CD14-positive monocyte (primary cell): ENCODE measurements at regions not wholly inside any gene's neighbourhood (a gene's known extent, or its start where the extent isn't known, plus 50 kb on each side); places are given as distances from the start of the nearest gene placed in this dataset.

Source experiments
- DNase-seq, 3 donors: peaks; one replicate each; pipeline ENCODE4 v3.0.0-alpha.2; 2011 to 2022
- H2AFZ ChIP-seq: 2 replicates; pipeline ENCODE4 v1.6.0; 2012; ENCODE audit warnings: mild to moderate bottlenecking, low read depth, low read length, inconsistent platforms; ENCODE audit not compliant: insufficient read depth, poor library complexity, severe bottlenecking
- H3K27ac ChIP-seq, 2 donors: 1 replicate in 1 of 2; 2 replicates in 1 of 2; pipeline ENCODE4 v1.5.1; 2012 to 2013; ENCODE audit warnings: low read length in 2 of 2, control low read depth in 1 of 2, inconsistent platforms in 1 of 2, low read depth in 1 of 2, mild to moderate bottlenecking in 1 of 2
- H3K27me3 ChIP-seq, 2 donors: one replicate each; pipeline versions ENCODE4 v1.6.0 to v1.6.1; 2011 to 2013; ENCODE audit warnings: low read length in 2 of 2; ENCODE audit not compliant: control insufficient read depth in 2 of 2, insufficient read depth in 2 of 2
- H3K36me3 ChIP-seq, 2 donors: replicated peaks in 1 of 2; 1 replicate in 1 of 2; 2 replicates in 1 of 2; pipeline versions ENCODE4 v1.5.1 to v1.6.1; 2012 to 2013; ENCODE audit warnings: low read length in 2 of 2, control low read depth in 1 of 2, inconsistent platforms in 1 of 2, mild to moderate bottlenecking in 1 of 2; ENCODE audit not compliant: insufficient read depth in 2 of 2, control insufficient read depth in 1 of 2
- H3K4me1 ChIP-seq, 2 donors: 1 replicate in 1 of 2; 2 replicates in 1 of 2; pipeline versions ENCODE4 v1.5.1 to v1.6.1; 2012 to 2013; ENCODE audit warnings: low read length in 2 of 2, control low read depth in 1 of 2, inconsistent platforms in 1 of 2, mild to moderate bottlenecking in 1 of 2, moderate library complexity in 1 of 2; ENCODE audit not compliant: insufficient read depth in 2 of 2, control insufficient read depth in 1 of 2
- H3K4me2 ChIP-seq: replicated peaks from 2 replicates; pipeline ENCODE3; 2012; ENCODE audit warnings: low read length, moderate library complexity, mild to moderate bottlenecking; ENCODE audit not compliant: poor library complexity, severe bottlenecking; ENCODE audit errors: extremely low read depth
- H3K4me3 ChIP-seq, 3 experiments: fragments of 200-600 bp in 1 of 3; sonication (generic) in 1 of 3; replicated peaks in 1 of 3; 1 replicate in 2 of 3; 2 replicates in 1 of 3; pipeline ENCODE4 v1.5.1; 2011 to 2013; ENCODE audit warnings: low read length in 3 of 3, mild to moderate bottlenecking in 3 of 3, control low read depth in 2 of 3, low read depth in 2 of 3, inconsistent platforms in 1 of 3, moderate library complexity in 1 of 3
- H3K79me2 ChIP-seq: 2 replicates; pipeline ENCODE4 v1.6.0; 2012; ENCODE audit warnings: mild to moderate bottlenecking, control low read depth, inconsistent platforms, low read length, moderate library complexity; ENCODE audit not compliant: insufficient read depth
- H3K9ac ChIP-seq: 2 replicates; pipeline ENCODE4 v1.6.0; 2017; ENCODE audit warnings: low read length, mild to moderate bottlenecking; ENCODE audit not compliant: insufficient read depth, poor library complexity, severe bottlenecking
- H3K9me3 ChIP-seq, 2 donors: replicated peaks in 1 of 2; 1 replicate in 1 of 2; 2 replicates in 1 of 2; pipeline versions ENCODE4 v1.5.1 to v1.6.1; 2012 to 2013; ENCODE audit warnings: low read length in 2 of 2, control low read depth in 1 of 2; ENCODE audit not compliant: control insufficient read depth in 1 of 2, insufficient read depth in 1 of 2
- H4K20me1 ChIP-seq: 2 replicates; pipeline ENCODE4 v1.6.0; 2012; ENCODE audit warnings: mild to moderate bottlenecking, low read length, control low read depth, moderate library complexity; ENCODE audit not compliant: insufficient read depth
- H3K27ac Mint-ChIP-seq, 7 donors: one replicate each; pipeline ENCODE4 v1.8.0; 2020; ENCODE audit warnings: mild to moderate bottlenecking in 7 of 7, mixed read lengths in 7 of 7, moderate library complexity in 6 of 7, inconsistent platforms in 2 of 7
- H3K27me3 Mint-ChIP-seq, 3 donors: one replicate each; pipeline ENCODE4 v1.8.0; 2021 to 2022; ENCODE audit warnings: low read depth in 3 of 3, mild to moderate bottlenecking in 3 of 3, mixed read lengths in 3 of 3, moderate library complexity in 3 of 3, inconsistent platforms in 1 of 3
- H3K36me3 Mint-ChIP-seq, 2 donors: one replicate each; pipeline ENCODE4 v1.8.0; 2020; ENCODE audit warnings: mixed read lengths in 2 of 2, inconsistent platforms in 1 of 2, mild to moderate bottlenecking in 1 of 2
- H3K4me1 Mint-ChIP-seq: one replicate; pipeline ENCODE4 v1.8.0; 2020; ENCODE audit warnings: mild to moderate bottlenecking, mixed read lengths
- H3K4me3 Mint-ChIP-seq, 2 donors: one replicate each; pipeline ENCODE4 v1.8.0; 2020; ENCODE audit warnings: mild to moderate bottlenecking in 2 of 2, mixed read lengths in 2 of 2, moderate library complexity in 1 of 2
- H3K9me3 Mint-ChIP-seq, 7 donors: one replicate each; pipeline ENCODE4 v1.8.0; 2020 to 2022; ENCODE audit warnings: mixed read lengths in 7 of 7, mild to moderate bottlenecking in 6 of 7, moderate library complexity in 6 of 7, inconsistent platforms in 2 of 7
- CTCF ChIP-seq: fragments of 200-600 bp; IDR thresholded peaks from one replicate; pipeline ENCODE4 v1.8.0; 2022; ENCODE audit warnings: antibody characterized with exemption, mild to moderate bottlenecking
- WGBS: methylation state at CpG from one replicate; pipeline ENCODE4 v1.1.5; 2013; ENCODE audit warnings: missing lambda C conversion rate; ENCODE audit not compliant: insufficient coverage; 5-methylcytosine and 5-hydroxymethylcytosine counted together
- intact Hi-C, 2 donors: fragments of 100-400 bp; cut with micrococcal nuclease; formaldehyde crosslinking; loops; one replicate each; pipeline versions ENCODE4 v1.15.0 to v1.15.1; 2023

DNA sequence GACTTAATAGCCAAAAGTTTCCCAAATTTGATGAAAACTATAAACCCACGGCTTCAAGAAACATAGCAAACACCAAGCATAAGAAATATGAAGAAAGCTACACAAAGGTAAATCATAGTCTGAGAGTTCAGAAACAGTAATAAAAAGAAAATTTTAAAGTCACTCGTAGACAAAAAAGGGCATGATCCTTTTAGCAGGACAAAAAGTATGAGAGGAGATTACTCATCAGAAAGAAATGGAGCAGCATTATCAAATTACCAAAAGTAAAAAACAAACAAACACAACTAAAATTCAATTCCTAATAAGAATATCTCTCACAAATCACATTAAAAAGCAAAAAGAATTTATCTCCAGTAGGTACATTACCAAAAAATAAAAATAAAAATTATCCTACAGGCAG is 279.4 kb upstream of the UBE2E2 start:
- no peaks in the 10 kb centered on the region for H4K20me1 ChIP-seq
- peaks cover 0 to 1% (median 0%) of the 10 kb centered on the region in 3 donors for H3K27me3 Mint-ChIP-seq
- DNase-seq = no peak

DNA sequence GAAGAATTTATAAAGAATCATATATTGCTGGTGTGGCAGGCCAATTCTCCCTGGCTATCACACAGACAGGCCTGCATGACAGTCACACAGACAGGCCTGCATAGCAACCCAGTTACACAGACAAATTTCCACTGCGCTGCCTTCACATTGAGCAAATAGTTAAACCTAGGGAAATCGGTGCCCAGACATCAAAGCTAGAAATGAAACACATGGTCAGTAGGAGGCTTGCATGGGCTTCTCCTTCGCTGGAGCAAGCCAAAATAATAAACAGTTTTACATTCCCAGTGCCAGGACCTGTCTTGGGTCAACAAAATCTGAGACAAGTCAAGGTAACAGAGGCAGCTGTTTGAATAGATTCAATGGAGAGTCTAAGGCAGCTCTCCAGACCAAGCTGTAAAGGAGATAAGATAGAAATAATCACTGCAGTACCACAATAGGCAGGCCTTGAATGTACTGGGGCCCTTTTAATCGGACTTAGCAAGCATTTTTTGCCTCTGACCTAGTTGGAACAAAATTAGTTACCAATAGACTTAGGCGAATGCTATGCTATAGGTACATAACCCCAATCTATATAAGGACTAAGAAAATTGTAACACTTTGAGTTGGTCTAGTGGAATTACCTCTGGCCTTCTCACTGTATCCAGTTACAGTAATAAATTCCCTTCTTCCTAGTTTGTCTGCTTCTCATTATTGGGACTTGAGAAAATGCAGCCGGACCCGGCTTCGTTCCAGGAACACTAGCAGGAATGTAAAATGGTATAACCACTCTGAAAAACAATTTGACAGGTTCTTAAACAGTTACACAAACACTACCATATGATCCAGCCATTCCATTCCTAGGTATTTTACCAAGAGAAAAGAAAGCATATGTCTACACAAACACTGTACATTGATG is 274.7 kb upstream of the UBE2E2 start:
- WGBS = 100% methylated on average over 2 of the region's 8 CpGs
- no peak overlapping the region for H3K9ac ChIP-seq
- H4K20me1 ChIP-seq = no peaks in the 10 kb centered on the region
- intact Hi-C loops = no loop called here
- no peaks in the 10 kb centered on the region for H3K36me3 ChIP-seq
- no peak overlapping the region for H3K27ac ChIP-seq
- H3K79me2 ChIP-seq = no peaks in the 10 kb centered on the region
- no peaks in the 10 kb centered on the region for H3K9me3 ChIP-seq
- no peak overlapping the region for H3K4me2 ChIP-seq
- Mint-ChIP-seq H3K9me3 (peaks cover 0 to 3% (median 0%) of the 10 kb centered on the region in 7 donors), H3K27me3 (peaks cover 0 to 1% (median 0%) of the 10 kb centered on the region in 3 donors), H3K4me3 (no peak overlapping the region), H3K27ac (no peak overlapping the region), H3K36me3 (no peaks in the 10 kb centered on the region), H3K4me1 (no peaks in the 10 kb centered on the region)
- H3K4me3 ChIP-seq = no peak overlapping the region
- DNase-seq = no peak
- no peaks in the 10 kb centered on the region for H3K27me3 ChIP-seq
- H3K4me1 ChIP-seq = no peaks in the 10 kb centered on the region
- no peak overlapping the region for H2AFZ ChIP-seq
- TF ChIP-seq CTCF = no peak

More for the DNA sequence above, 279.4 kb upstream of the UBE2E2 start:
- intact Hi-C loops = no loop called here
- Histone ChIP-seq H3K36me3 (no peaks in the 10 kb centered on the region), H3K9ac (no peak overlapping the region), H3K4me3 (no peak overlapping the region), H3K4me1 (no peaks in the 10 kb centered on the region), H3K27ac (no peak overlapping the region), H3K27me3 (no peaks in the 10 kb centered on the region), H2AFZ (no peak overlapping the region), H3K4me2 (no peak overlapping the region), H3K79me2 (no peaks in the 10 kb centered on the region), H3K9me3 (no peaks in the 10 kb centered on the region)
- Mint-ChIP-seq H3K9me3 (no peaks in the 10 kb centered on the region), H3K4me1 (no peaks in the 10 kb centered on the region), H3K4me3 (no peak overlapping the region), H3K36me3 (no peaks in the 10 kb centered on the region), H3K27ac (no peak overlapping the region)
- WGBS = no CpG with 5 or more reads among the region's 2 CpGs
- no peak for TF ChIP-seq CTCF
